ENCODE measurements at regions not wholly inside any gene's neighbourhood (a gene's known extent, or its start where the extent isn't known, plus 50 kb on each side); places are given as distances from the start of the nearest gene placed in this dataset.

DNA sequence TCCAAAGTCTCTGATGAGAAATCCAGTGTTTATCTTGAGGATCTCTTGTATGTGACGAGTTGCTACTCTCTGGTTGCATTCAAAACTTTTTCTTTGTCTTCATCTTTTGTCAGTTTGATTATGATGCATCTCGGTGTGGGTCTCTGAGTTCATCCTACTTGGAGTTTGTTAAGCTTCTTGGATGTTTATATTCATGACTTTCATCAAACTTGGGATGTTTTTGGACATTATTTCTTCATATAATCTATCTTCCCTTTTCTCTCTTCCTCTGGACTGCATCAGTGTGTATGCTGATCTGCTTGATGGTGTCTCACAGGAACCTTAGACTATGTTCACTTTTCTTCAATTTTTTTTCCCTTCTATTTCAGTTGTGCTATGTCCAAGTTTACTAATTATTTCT, 320.4 kb downstream of the TLE3 start:
- TF ChIP-seq EZH2 (optimal IDR thresholded peaks at IDR 0.05; ENCODE audit: low read depth, low read length) (no peak), EZH2phosphoT487 (IDR thresholded peaks at IDR 0.05; ENCODE audit: low read length) (no peak)
- TF ChIP-seq, protein P1, sequence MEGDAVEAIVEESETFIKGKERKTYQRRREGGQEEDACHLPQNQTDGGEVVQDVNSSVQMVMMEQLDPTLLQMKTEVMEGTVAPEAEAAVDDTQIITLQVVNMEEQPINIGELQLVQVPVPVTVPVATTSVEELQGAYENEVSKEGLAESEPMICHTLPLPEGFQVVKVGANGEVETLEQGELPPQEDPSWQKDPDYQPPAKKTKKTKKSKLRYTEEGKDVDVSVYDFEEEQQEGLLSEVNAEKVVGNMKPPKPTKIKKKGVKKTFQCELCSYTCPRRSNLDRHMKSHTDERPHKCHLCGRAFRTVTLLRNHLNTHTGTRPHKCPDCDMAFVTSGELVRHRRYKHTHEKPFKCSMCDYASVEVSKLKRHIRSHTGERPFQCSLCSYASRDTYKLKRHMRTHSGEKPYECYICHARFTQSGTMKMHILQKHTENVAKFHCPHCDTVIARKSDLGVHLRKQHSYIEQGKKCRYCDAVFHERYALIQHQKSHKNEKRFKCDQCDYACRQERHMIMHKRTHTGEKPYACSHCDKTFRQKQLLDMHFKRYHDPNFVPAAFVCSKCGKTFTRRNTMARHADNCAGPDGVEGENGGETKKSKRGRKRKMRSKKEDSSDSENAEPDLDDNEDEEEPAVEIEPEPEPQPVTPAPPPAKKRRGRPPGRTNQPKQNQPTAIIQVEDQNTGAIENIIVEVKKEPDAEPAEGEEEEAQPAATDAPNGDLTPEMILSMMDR (IDR thresholded peaks at IDR 0.05; ENCODE audit: low read length): no peak
- no peak overlapping the region for H3K4me2 ChIP-seq (ENCODE audit: low read depth, low read length)
- H3K9me2 ChIP-seq (replicated peaks; ENCODE audit: insufficient read depth, low read length): no peaks in the 10 kb centered on the region

GRCh38 chr15:69780374-69780773, 317.3 kb downstream of the TLE3 start:
- Histone ChIP-seq H3K4me3 (ENCODE audit: low read length) (no peak overlapping the region), H3K4me2 (ENCODE audit: low read depth, low read length) (no peak overlapping the region), H2AFZ (ENCODE audit: low read length) (no peak overlapping the region), H3K9me3 (replicated peaks; ENCODE audit: insufficient read depth, low read length) (no peaks in the 10 kb centered on the region), H3K36me3 (replicated peaks; ENCODE audit: insufficient read depth, low read length) (no peaks in the 10 kb centered on the region), H3K27ac (ENCODE audit: low read length) (no peak overlapping the region), H3K79me2 (ENCODE audit: low read length) (no peaks in the 10 kb centered on the region), H3K9me2 (replicated peaks; ENCODE audit: insufficient read depth, low read length) (no peaks in the 10 kb centered on the region), H3F3A (ENCODE audit: insufficient read depth, low read length) (no peaks in the 10 kb centered on the region), H3K4me1 (ENCODE audit: low read length) (no peaks in the 10 kb centered on the region), H4K20me1 (ENCODE audit: insufficient read depth, low read length) (no peaks in the 10 kb centered on the region), H3K27me3 (replicated peaks; ENCODE audit: insufficient read depth, low read length) (no peaks in the 10 kb centered on the region), H3K9ac (ENCODE audit: low read length) (no peak overlapping the region)
- no peak for DNase-seq
- TF ChIP-seq, protein P1 (IDR thresholded peaks at IDR 0.05; ENCODE audit: low read length): no peak
- TF ChIP-seq EZH2 (optimal IDR thresholded peaks at IDR 0.05; ENCODE audit: low read depth, low read length): no peak
- no peak for TF ChIP-seq EZH2phosphoT487 (IDR thresholded peaks at IDR 0.05; ENCODE audit: low read length)

More for the DNA sequence above, 320.4 kb downstream of the TLE3 start:
- DNase-seq: no peak
- Histone ChIP-seq H3K9me3 (replicated peaks; ENCODE audit: insufficient read depth, low read length) (no peaks in the 10 kb centered on the region), H3K79me2 (ENCODE audit: low read length) (no peaks in the 10 kb centered on the region), H2AFZ (ENCODE audit: low read length) (no peak overlapping the region), H3K9ac (ENCODE audit: low read length) (no peak overlapping the region), H3K4me3 (ENCODE audit: low read length) (no peak overlapping the region), H3K36me3 (replicated peaks; ENCODE audit: insufficient read depth, low read length) (no peaks in the 10 kb centered on the region), H4K20me1 (ENCODE audit: insufficient read depth, low read length) (no peaks in the 10 kb centered on the region), H3K27ac (ENCODE audit: low read length) (no peak overlapping the region), H3K27me3 (replicated peaks; ENCODE audit: insufficient read depth, low read length) (no peaks in the 10 kb centered on the region), H3K4me1 (ENCODE audit: low read length) (no peaks in the 10 kb centered on the region), H3F3A (ENCODE audit: insufficient read depth, low read length) (no peaks in the 10 kb centered on the region)

- Histone ChIP-seq H3K36me3 (replicated peaks; ENCODE audit: insufficient read depth, low read length) (no peaks in the 10 kb centered on the region), H3K27ac (ENCODE audit: low read length) (no peak overlapping the region), H2AFZ (ENCODE audit: low read length) (no peak overlapping the region), H3K4me2 (ENCODE audit: low read depth, low read length) (no peak overlapping the region), H3F3A (ENCODE audit: insufficient read depth, low read length) (no peaks in the 10 kb centered on the region), H3K4me1 (ENCODE audit: low read length) (no peaks in the 10 kb centered on the region), H3K79me2 (ENCODE audit: low read length) (no peaks in the 10 kb centered on the region), H3K27me3 (replicated peaks; ENCODE audit: insufficient read depth, low read length) (no peaks in the 10 kb centered on the region), H3K9me3 (replicated peaks; ENCODE audit: insufficient read depth, low read length) (no peaks in the 10 kb centered on the region), H4K20me1 (ENCODE audit: insufficient read depth, low read length) (no peaks in the 10 kb centered on the region), H3K4me3 (ENCODE audit: low read length) (no peak overlapping the region), H3K9ac (ENCODE audit: low read length) (no peak overlapping the region), H3K9me2 (replicated peaks; ENCODE audit: insufficient read depth, low read length) (no peaks in the 10 kb centered on the region)
- TF ChIP-seq EZH2 (optimal IDR thresholded peaks at IDR 0.05; ENCODE audit: low read depth, low read length) (no peak), EZH2phosphoT487 (IDR thresholded peaks at IDR 0.05; ENCODE audit: low read length) (no peak)
- TF ChIP-seq, protein P1 (IDR thresholded peaks at IDR 0.05; ENCODE audit: low read length): no peak
- DNase-seq: no peak
These were observed 316.7 kb downstream of the TLE3 start for GRCh38 chr15:69780981-69781380.

Data from MM.1S (cell line).